HFF-Myc (cell line): ENCODE measurements at regions not wholly inside any gene's neighbourhood (a gene's known extent, or its start where the extent isn't known, plus 50 kb on each side); places are given as distances from the start of the nearest gene placed in this dataset.
"Not testable (repeated sequence)": the region's sequence is repeated elsewhere in the genome, so short reads cannot be mapped to it uniquely, and the experiment has no call there.

ENCODE experiments used
- DNase-seq: peaks from one replicate; pipeline ENCODE4 v3.0.0-alpha.2; 2011; ENCODE audit warnings: low read depth; ENCODE audit errors: extremely low read depth
- H3K4me3 ChIP-seq: replicated peaks from 2 replicates; pipeline ENCODE4 v1.5.1; 2011; ENCODE audit warnings: low read depth, mild to moderate bottlenecking, control low read depth, low read length
- CTCF ChIP-seq: IDR thresholded peaks from 2 replicates; pipeline ENCODE4 v1.5.1; 2012; ENCODE audit warnings: mild to moderate bottlenecking, low read depth, low read length, control low read depth; ENCODE audit errors: missing control alignments

GRCh38 chr3:191985691-191986090 lies 524.7 kb downstream of the PYDC2 start:
- TF ChIP-seq CTCF = no peak
- no peak for DNase-seq

GRCh38 chr3:191987831-191988350 lies 526.9 kb downstream of the PYDC2 start:
- TF ChIP-seq CTCF = no peak
- DNase-seq = no peak
- no peak overlapping the region for H3K4me3 ChIP-seq

More at GRCh38 chr3:191985691-191986090, 524.7 kb downstream of the PYDC2 start:
- no peak overlapping the region for H3K4me3 ChIP-seq

- not testable (repeated sequence) for H3K4me3 ChIP-seq, DNase-seq
These were observed 533.0 kb downstream of the PYDC2 start for GRCh38 chr3:191993952-191994351.

- TF ChIP-seq CTCF = no peak
- H3K4me3 ChIP-seq = no peak overlapping the region
- no peak for DNase-seq
These were observed 536.1 kb downstream of the PYDC2 start for GRCh38 chr3:191997093-191997492.

GRCh38 chr3:191997579-191998268 lies 536.8 kb downstream of the PYDC2 start:
- TF ChIP-seq CTCF = no peak
- no peak overlapping the region for H3K4me3 ChIP-seq
- DNase-seq = no peak

- DNase-seq = no peak
- no peak for TF ChIP-seq CTCF
- H3K4me3 ChIP-seq = no peak overlapping the region
These were observed 540.3 kb downstream of the PYDC2 start for GRCh38 chr3:192001218-192001617.

- no peak for TF ChIP-seq CTCF
These were observed 545.0 kb downstream of the PYDC2 start for GRCh38 chr3:192005989-192006388.

More at GRCh38 chr3:192005989-192006388, 545.0 kb downstream of the PYDC2 start:
- no peak overlapping the region for H3K4me3 ChIP-seq
- no peak for DNase-seq
